ENCODE measurements at regions not wholly inside any gene's neighbourhood (a gene's known extent, or its start where the extent isn't known, plus 50 kb on each side); places are given as distances from the start of the nearest gene placed in this dataset.

GRCh38 chr16:79790854-79791253 is 190.3 kb upstream of the MAF start:
- no peak for DNase-seq (ENCODE audit: low read depth in 2 of 2)

GRCh38 chr16:79788949-79789348 is 188.4 kb upstream of the MAF start:
- DNase-seq (ENCODE audit: low read depth in 2 of 2), result no peak

- no peak for DNase-seq (ENCODE audit: low read depth in 2 of 2)
Observed at GRCh38 chr16:79786389-79786788, 185.9 kb upstream of the MAF start.

GRCh38 chr16:79784007-79784406 is 183.5 kb upstream of the MAF start:
- DNase-seq (ENCODE audit: low read depth in 2 of 2), result no peak

- DNase-seq (ENCODE audit: low read depth in 2 of 2), result no peak
Observed at GRCh38 chr16:79777679-79778078, 177.1 kb upstream of the MAF start.

GRCh38 chr16:79776243-79776847 is 175.8 kb upstream of the MAF start:
- no peak for DNase-seq (ENCODE audit: low read depth in 2 of 2)

- DNase-seq (ENCODE audit: low read depth in 2 of 2), result no peak
Observed at GRCh38 chr16:79772784-79773183, 172.2 kb upstream of the MAF start.

- DNase-seq (ENCODE audit: low read depth in 2 of 2), result no peak
Observed at GRCh38 chr16:79772048-79772447, 171.5 kb upstream of the MAF start.

GRCh38 chr16:79770244-79771064 is 169.9 kb upstream of the MAF start:
- peak; percentile 5 to 31 for DNase-seq (ENCODE audit: low read depth in 2 of 2)

- no peak for DNase-seq (ENCODE audit: low read depth in 2 of 2)
Observed at GRCh38 chr16:79769928-79770243, 169.3 kb upstream of the MAF start.

GRCh38 chr16:79769270-79769927 is 168.9 kb upstream of the MAF start:
- no peak for DNase-seq (ENCODE audit: low read depth in 2 of 2)

- DNase-seq (ENCODE audit: low read depth in 2 of 2), result no peak
Observed at GRCh38 chr16:79768276-79768970, 167.9 kb upstream of the MAF start.

GRCh38 chr16:79767421-79768275 is 167.1 kb upstream of the MAF start:
- no peak for DNase-seq (ENCODE audit: low read depth in 2 of 2)

GRCh38 chr16:79765901-79766394 is 165.4 kb upstream of the MAF start:
- no peak for DNase-seq (ENCODE audit: low read depth in 2 of 2)

- no peak for DNase-seq (ENCODE audit: low read depth in 2 of 2)
Observed at GRCh38 chr16:79765431-79765830, 164.9 kb upstream of the MAF start.

GRCh38 chr16:79764415-79765110 is 164.0 kb upstream of the MAF start:
- no peak for DNase-seq (ENCODE audit: low read depth in 2 of 2)

- no peak for DNase-seq (ENCODE audit: low read depth in 2 of 2)
Observed at GRCh38 chr16:79762217-79762616, 161.7 kb upstream of the MAF start.

GRCh38 chr16:79758615-79759346 is 158.2 kb upstream of the MAF start:
- DNase-seq (ENCODE audit: low read depth in 2 of 2), result no peak

- no peak for DNase-seq (ENCODE audit: low read depth in 2 of 2)
Observed at GRCh38 chr16:79757968-79758367, 157.4 kb upstream of the MAF start.

GRCh38 chr16:79757163-79757562 is 156.6 kb upstream of the MAF start:
- no peak for DNase-seq (ENCODE audit: low read depth in 2 of 2)
